ENCODE measurements at regions not wholly inside any gene's neighbourhood (a gene's known extent, or its start where the extent isn't known, plus 50 kb on each side); places are given as distances from the start of the nearest gene placed in this dataset.
"Not testable (repeated sequence)": the region's sequence is repeated elsewhere in the genome, so short reads cannot be mapped to it uniquely, and the experiment has no call there.

DNA sequence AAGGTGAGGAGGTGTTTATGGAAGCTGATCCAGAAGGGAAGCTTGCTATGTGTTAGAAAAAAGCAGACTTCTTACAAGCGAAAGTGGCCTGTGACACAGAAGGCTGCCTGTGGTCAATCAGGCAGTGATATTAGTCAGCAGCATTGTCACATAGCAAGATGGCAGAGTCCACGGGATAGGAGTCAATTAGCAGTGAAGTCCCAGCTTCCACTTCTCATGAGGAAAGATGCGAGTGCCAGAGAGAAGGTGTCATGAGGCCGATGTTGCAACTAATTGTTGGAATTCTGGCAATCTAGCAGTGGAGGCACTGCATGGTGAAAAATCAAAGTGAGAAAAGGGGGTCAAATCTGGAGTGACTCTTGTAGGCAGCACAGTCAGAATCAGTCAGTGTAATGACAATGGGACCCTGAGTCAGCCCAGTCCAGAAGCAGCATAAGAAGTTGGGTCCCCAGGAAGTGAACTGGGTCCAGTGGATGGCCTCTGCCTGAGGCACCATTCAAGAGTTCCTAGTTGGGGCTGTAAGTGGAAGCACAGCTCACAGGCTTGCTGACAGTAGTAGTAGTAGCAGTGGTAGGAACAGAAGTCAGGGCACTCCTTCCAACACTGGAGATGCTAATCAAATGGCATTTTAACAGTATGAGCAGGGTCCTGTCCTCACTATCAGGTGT lies 85.1 kb downstream of the TNFRSF13B start:
- Histone ChIP-seq H3K9me2 (replicated peaks; ENCODE audit: low read length) (no peaks in the 10 kb centered on the region), H3K4me1 (ENCODE audit: insufficient read depth, low read length) (no peaks in the 10 kb centered on the region), H3K9ac (ENCODE audit: low read length) (no peak overlapping the region), H3K9me3 (ENCODE audit: low read length) (no peaks in the 10 kb centered on the region), H3K4me3 (ENCODE audit: low read length) (no peak overlapping the region), H3F3A (ENCODE audit: low read length, unreplicated experiment) (no peaks in the 10 kb centered on the region), H3K36me3 (ENCODE audit: low read depth, low read length) (no peaks in the 10 kb centered on the region), H3K79me2 (ENCODE audit: low read length) (no peaks in the 10 kb centered on the region), H2AFZ (ENCODE audit: low read length) (no peak overlapping the region), H3K27me3 (ENCODE audit: low read length) (no peaks in the 10 kb centered on the region), H3K27ac (ENCODE audit: low read length) (no peak overlapping the region), H3K4me2 (ENCODE audit: low read length) (no peak overlapping the region), H4K20me1 (ENCODE audit: low read length) (no peaks in the 10 kb centered on the region)
- ChIA-PET CTCF (no interaction called here), POLR2A (ENCODE audit: unreplicated experiment) (no interaction called here)
- DNase-seq: no peak
- BruUV-seq (replicated peaks): no TSS peak
- TF ChIP-seq EZH2phosphoT487 (IDR thresholded peaks at IDR 0.05; ENCODE audit: borderline replicate concordance, low read length) (no peak), EZH2 (IDR thresholded peaks at IDR 0.05; ENCODE audit: low read length, unreplicated experiment) (no peak)
- TF ChIP-seq, protein P1, sequence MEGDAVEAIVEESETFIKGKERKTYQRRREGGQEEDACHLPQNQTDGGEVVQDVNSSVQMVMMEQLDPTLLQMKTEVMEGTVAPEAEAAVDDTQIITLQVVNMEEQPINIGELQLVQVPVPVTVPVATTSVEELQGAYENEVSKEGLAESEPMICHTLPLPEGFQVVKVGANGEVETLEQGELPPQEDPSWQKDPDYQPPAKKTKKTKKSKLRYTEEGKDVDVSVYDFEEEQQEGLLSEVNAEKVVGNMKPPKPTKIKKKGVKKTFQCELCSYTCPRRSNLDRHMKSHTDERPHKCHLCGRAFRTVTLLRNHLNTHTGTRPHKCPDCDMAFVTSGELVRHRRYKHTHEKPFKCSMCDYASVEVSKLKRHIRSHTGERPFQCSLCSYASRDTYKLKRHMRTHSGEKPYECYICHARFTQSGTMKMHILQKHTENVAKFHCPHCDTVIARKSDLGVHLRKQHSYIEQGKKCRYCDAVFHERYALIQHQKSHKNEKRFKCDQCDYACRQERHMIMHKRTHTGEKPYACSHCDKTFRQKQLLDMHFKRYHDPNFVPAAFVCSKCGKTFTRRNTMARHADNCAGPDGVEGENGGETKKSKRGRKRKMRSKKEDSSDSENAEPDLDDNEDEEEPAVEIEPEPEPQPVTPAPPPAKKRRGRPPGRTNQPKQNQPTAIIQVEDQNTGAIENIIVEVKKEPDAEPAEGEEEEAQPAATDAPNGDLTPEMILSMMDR (conservative IDR thresholded peaks at IDR 0.05; ENCODE audit: low read depth, low read length): no peak
- no peak for ATAC-seq
- intact Hi-C loops (cut with micrococcal nuclease): no loop called here

DNA sequence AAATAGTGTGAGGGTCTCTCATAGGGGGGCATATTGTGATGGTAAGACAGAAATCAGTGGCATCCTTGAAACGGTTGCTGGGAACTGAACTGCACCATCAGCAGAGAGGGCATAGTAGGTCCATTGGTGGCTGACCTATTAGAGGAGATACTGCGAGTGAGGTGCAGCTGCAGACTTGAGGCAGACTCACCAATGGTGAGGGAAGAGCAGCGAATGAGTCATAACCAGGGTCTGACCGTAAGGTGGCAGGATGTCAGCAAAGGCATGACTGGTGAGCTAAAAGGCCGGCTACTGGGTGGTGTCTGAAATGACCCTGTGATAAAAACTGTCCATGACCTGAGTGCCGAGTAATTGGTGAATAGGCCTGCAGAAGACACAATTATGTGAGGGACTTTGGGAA lies 86.7 kb downstream of the TNFRSF13B start:
- ATAC-seq: not testable (repeated sequence)

DNA sequence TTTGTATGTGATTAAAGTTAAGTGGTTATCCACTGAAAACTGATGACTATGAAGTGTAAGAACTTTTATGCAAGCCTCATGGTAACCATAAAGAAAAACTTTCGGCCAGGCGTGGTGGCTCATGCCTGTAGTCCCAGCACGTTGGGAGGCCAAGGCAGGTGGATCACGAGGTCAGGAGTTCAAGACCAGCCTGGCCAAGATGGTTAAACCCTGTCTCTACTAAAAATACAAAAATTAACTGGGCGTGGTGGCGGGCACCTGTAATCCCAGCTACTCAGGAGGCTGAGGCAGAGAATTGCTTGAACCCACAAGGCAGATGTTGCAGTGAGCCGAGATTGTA lies 89.0 kb downstream of the TNFRSF13B start:
- H3K27ac ChIP-seq (ENCODE audit: low read length); H3K9me3 ChIP-seq (ENCODE audit: low read length); H3K36me3 ChIP-seq (ENCODE audit: low read depth, low read length); DNase-seq; H3F3A ChIP-seq (ENCODE audit: low read length, unreplicated experiment); H3K27me3 ChIP-seq (ENCODE audit: low read length); H3K4me2 ChIP-seq (ENCODE audit: low read length); ATAC-seq; CTCF ChIA-PET; H3K4me3 ChIP-seq (ENCODE audit: low read length); H3K79me2 ChIP-seq (ENCODE audit: low read length); H3K4me1 ChIP-seq (ENCODE audit: insufficient read depth, low read length); H3K9me2 ChIP-seq (replicated peaks; ENCODE audit: low read length); H2AFZ ChIP-seq (ENCODE audit: low read length); intact Hi-C loops (cut with micrococcal nuclease); H3K9ac ChIP-seq (ENCODE audit: low read length); BruUV-seq (replicated peaks); POLR2A ChIA-PET (ENCODE audit: unreplicated experiment); H4K20me1 ChIP-seq (ENCODE audit: low read length): not testable (repeated sequence)

More for the DNA sequence above, 86.7 kb downstream of the TNFRSF13B start:
- H3K27ac ChIP-seq (ENCODE audit: low read length); intact Hi-C loops (cut with micrococcal nuclease); H3K9ac ChIP-seq (ENCODE audit: low read length); POLR2A ChIA-PET (ENCODE audit: unreplicated experiment); H3K9me3 ChIP-seq (ENCODE audit: low read length); H3K36me3 ChIP-seq (ENCODE audit: low read depth, low read length); H4K20me1 ChIP-seq (ENCODE audit: low read length); H3F3A ChIP-seq (ENCODE audit: low read length, unreplicated experiment); H3K27me3 ChIP-seq (ENCODE audit: low read length); H3K79me2 ChIP-seq (ENCODE audit: low read length); H3K4me2 ChIP-seq (ENCODE audit: low read length); DNase-seq; BruUV-seq (replicated peaks); H3K4me1 ChIP-seq (ENCODE audit: insufficient read depth, low read length); H3K4me3 ChIP-seq (ENCODE audit: low read length); H2AFZ ChIP-seq (ENCODE audit: low read length); CTCF ChIA-PET; H3K9me2 ChIP-seq (replicated peaks; ENCODE audit: low read length): not testable (repeated sequence)

DNA sequence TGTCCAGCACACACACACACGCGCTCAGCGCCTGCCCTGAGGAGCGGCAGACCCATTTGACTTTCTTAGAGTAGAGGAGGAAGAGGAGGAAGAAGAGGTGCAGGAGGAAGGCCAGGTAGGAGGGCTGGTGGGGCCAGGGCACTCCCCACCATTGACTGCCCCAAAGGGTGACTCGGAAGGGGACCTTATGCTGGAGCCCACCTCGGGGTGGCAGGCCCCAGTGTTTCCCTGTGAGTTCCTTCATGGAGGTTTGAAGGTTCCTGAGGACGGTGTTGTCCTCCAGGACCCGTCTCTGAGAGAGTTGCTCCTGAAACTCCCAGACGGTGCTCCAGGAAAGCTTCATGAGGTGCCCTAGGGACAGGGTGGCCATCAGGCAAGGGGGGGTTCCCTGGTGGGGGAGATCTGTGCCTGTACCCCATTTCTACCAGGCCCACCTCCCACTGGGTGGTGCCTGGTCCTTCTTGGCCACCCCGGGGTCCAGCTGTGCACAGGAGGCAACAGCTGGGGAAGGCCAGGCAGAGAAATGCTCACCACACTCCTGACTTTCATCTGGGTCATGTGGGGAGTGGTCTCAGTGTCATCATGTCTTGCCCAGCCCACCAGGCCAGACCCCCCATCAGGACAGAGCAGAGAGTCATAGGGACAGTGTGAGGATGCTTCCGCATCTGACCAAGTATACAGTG lies 89.5 kb downstream of the TNFRSF13B start:
- Histone ChIP-seq H4K20me1 (ENCODE audit: low read length) (no peaks in the 10 kb centered on the region), H3K27ac (ENCODE audit: low read length) (no peak overlapping the region), H3K27me3 (ENCODE audit: low read length) (no peaks in the 10 kb centered on the region), H3K9me3 (ENCODE audit: low read length) (no peaks in the 10 kb centered on the region), H3K4me3 (ENCODE audit: low read length) (no peak overlapping the region), H3K4me2 (ENCODE audit: low read length) (no peak overlapping the region), H3F3A (ENCODE audit: low read length, unreplicated experiment) (no peaks in the 10 kb centered on the region), H2AFZ (ENCODE audit: low read length) (no peak overlapping the region), H3K9ac (ENCODE audit: low read length) (no peak overlapping the region), H3K79me2 (ENCODE audit: low read length) (no peaks in the 10 kb centered on the region), H3K4me1 (ENCODE audit: insufficient read depth, low read length) (no peaks in the 10 kb centered on the region), H3K9me2 (replicated peaks; ENCODE audit: low read length) (no peaks in the 10 kb centered on the region), H3K36me3 (ENCODE audit: low read depth, low read length) (no peaks in the 10 kb centered on the region)
- DNase-seq (no peak), ATAC-seq (no peak)
- BruUV-seq (replicated peaks): no TSS peak
- ChIA-PET CTCF (no interaction called here), POLR2A (ENCODE audit: unreplicated experiment) (no interaction called here)
- intact Hi-C loops (cut with micrococcal nuclease): no loop called here
- TF ChIP-seq EZH2phosphoT487 (IDR thresholded peaks at IDR 0.05; ENCODE audit: borderline replicate concordance, low read length): no peak
- TF ChIP-seq, protein P1 (conservative IDR thresholded peaks at IDR 0.05; ENCODE audit: low read depth, low read length): no peak
- no peak for TF ChIP-seq EZH2 (IDR thresholded peaks at IDR 0.05; ENCODE audit: low read length, unreplicated experiment)

All from PC-3 (cell line).